Neural progenitor cell (in vitro differentiated cells): ENCODE measurements at regions not wholly inside any gene's neighbourhood (a gene's known extent, or its start where the extent isn't known, plus 50 kb on each side); places are given as distances from the start of the nearest gene placed in this dataset.

Experiments used
- DNase-seq: peaks from one replicate; pipeline ENCODE4 v3.0.0-alpha.2; 2016; ENCODE audit warnings: low spot score
- H2AFZ ChIP-seq: fragments of 200-600 bp; sonication (generic); replicated peaks from 2 replicates; pipeline ENCODE4 v1.6.1; 2016; ENCODE audit warnings: antibody characterized with exemption
- H3F3A ChIP-seq: fragments of 200-600 bp; sonication (generic); 2 replicates; pipeline ENCODE4 v1.6.1; 2016; ENCODE audit warnings: antibody characterized with exemption, low read depth
- H3K27ac ChIP-seq: fragments of 200-600 bp; sonication (generic); 2 replicates; pipeline ENCODE4 v1.5.1; 2016; ENCODE audit warnings: mild to moderate bottlenecking
- H3K27me3 ChIP-seq: fragments of 200-600 bp; sonication (generic); 2 replicates; pipeline ENCODE4 v1.6.1; 2016; ENCODE audit warnings: mild to moderate bottlenecking, moderate library complexity
- H3K36me3 ChIP-seq: fragments of 200-600 bp; sonication (generic); 2 replicates; pipeline ENCODE4 v1.5.1; 2016
- H3K4me1 ChIP-seq: fragments of 200-600 bp; sonication (generic); 2 replicates; pipeline ENCODE4 v1.6.1; 2016; ENCODE audit warnings: mixed run types
- H3K4me2 ChIP-seq: fragments of 200-600 bp; sonication (generic); 2 replicates; pipeline ENCODE4 v1.6.1; 2016
- H3K4me3 ChIP-seq: fragments of 200-600 bp; sonication (generic); 2 replicates; pipeline ENCODE4 v1.5.1; 2016
- H3K79me2 ChIP-seq: fragments of 200-600 bp; sonication (generic); 2 replicates; pipeline ENCODE4 v1.6.1; 2016; ENCODE audit warnings: low read depth
- H3K9ac ChIP-seq: fragments of 200-600 bp; sonication (generic); 2 replicates; pipeline ENCODE4 v1.6.1; 2016
- H3K9me3 ChIP-seq: fragments of 200-600 bp; sonication (generic); 2 replicates; pipeline ENCODE4 v1.5.1; 2016; ENCODE audit warnings: low read depth
- H4K20me1 ChIP-seq: fragments of 200-600 bp; sonication (generic); 2 replicates; pipeline ENCODE4 v1.6.1; 2016; ENCODE audit warnings: low read depth
- H3K27ac Mint-ChIP-seq: 3 replicates; pipeline ENCODE4 v1.8.0; 2021; ENCODE audit warnings: mixed read lengths
- H3K27me3 Mint-ChIP-seq: 2 replicates; pipeline ENCODE4 v1.8.0; 2022; ENCODE audit warnings: low read depth, mild to moderate bottlenecking, inconsistent platforms, moderate library complexity, mixed read lengths; ENCODE audit not compliant: insufficient read depth
- H3K36me3 Mint-ChIP-seq: 3 replicates; pipeline ENCODE4 v1.8.0; 2021; ENCODE audit warnings: mixed read lengths
- H3K4me1 Mint-ChIP-seq: 3 replicates; pipeline ENCODE4 v1.8.0; 2021; ENCODE audit warnings: mixed read lengths
- H3K4me3 Mint-ChIP-seq: 3 replicates; pipeline ENCODE4 v1.8.0; 2021; ENCODE audit warnings: mild to moderate bottlenecking, moderate library complexity, mixed read lengths
- H3K9me3 Mint-ChIP-seq: 3 replicates; pipeline ENCODE4 v1.8.0; 2020; ENCODE audit warnings: mixed read lengths
- CTCF ChIP-seq: fragments of 200-600 bp; sonication (generic); IDR thresholded peaks from 2 replicates; pipeline ENCODE4 v1.5.1; 2017; ENCODE audit warnings: antibody characterized with exemption, mild to moderate bottlenecking
- EZH2 ChIP-seq: fragments of 200-600 bp; sonication (generic); IDR thresholded peaks from 2 replicates; pipeline ENCODE4 v1.6.1; 2017; ENCODE audit warnings: antibody characterized with exemption, mild to moderate bottlenecking, moderate library complexity
- EZH2phosphoT487 ChIP-seq: fragments of 200-600 bp; sonication (generic); IDR thresholded peaks from 2 replicates; pipeline ENCODE4 v1.6.1; 2017; ENCODE audit warnings: antibody characterized with exemption

- no peak overlapping the region for H3K27ac Mint-ChIP-seq
- no peak for DNase-seq
Observed at GRCh38 chr13:104111031-104111430, 1044.8 kb upstream of the SLC10A2 start.

GRCh38 chr13:104106705-104107393 lies 1040.6 kb upstream of the SLC10A2 start:
- Histone ChIP-seq H3K4me2 (no peak overlapping the region), H2AFZ (no peak overlapping the region), H4K20me1 (no peaks in the 10 kb centered on the region), H3K9me3 (no peaks in the 10 kb centered on the region), H3K4me3 (no peak overlapping the region), H3K27ac (no peak overlapping the region), H3K79me2 (no peaks in the 10 kb centered on the region), H3K27me3 (no peaks in the 10 kb centered on the region), H3K36me3 (no peaks in the 10 kb centered on the region), H3K9ac (no peak overlapping the region), H3F3A (no peaks in the 10 kb centered on the region), H3K4me1 (no peaks in the 10 kb centered on the region)
- Mint-ChIP-seq H3K36me3 (no peaks in the 10 kb centered on the region), H3K9me3 (peaks cover 12% of the 10 kb centered on the region), H3K4me3 (no peak overlapping the region), H3K27me3 (no peaks in the 10 kb centered on the region), H3K4me1 (no peaks in the 10 kb centered on the region), H3K27ac (no peak overlapping the region)
- TF ChIP-seq EZH2phosphoT487 = no peak
- peak; percentile 9 for TF ChIP-seq CTCF
- DNase-seq = no peak

More at GRCh38 chr13:104111031-104111430, 1044.8 kb upstream of the SLC10A2 start:
- no peak overlapping the region for H3K9ac ChIP-seq
- no peaks in the 10 kb centered on the region for H4K20me1 ChIP-seq
- Mint-ChIP-seq H3K4me1 (no peaks in the 10 kb centered on the region), H3K9me3 (peaks cover 12% of the 10 kb centered on the region), H3K27me3 (no peaks in the 10 kb centered on the region), H3K36me3 (no peaks in the 10 kb centered on the region), H3K4me3 (no peak overlapping the region)
- no peaks in the 10 kb centered on the region for H3K79me2 ChIP-seq
- H2AFZ ChIP-seq = no peak overlapping the region
- no peaks in the 10 kb centered on the region for H3F3A ChIP-seq
- H3K4me1 ChIP-seq = no peaks in the 10 kb centered on the region
- H3K27me3 ChIP-seq = no peaks in the 10 kb centered on the region
- no peaks in the 10 kb centered on the region for H3K36me3 ChIP-seq
- no peak overlapping the region for H3K4me2 ChIP-seq
- no peaks in the 10 kb centered on the region for H3K9me3 ChIP-seq
- H3K4me3 ChIP-seq = no peak overlapping the region
- H3K27ac ChIP-seq = no peak overlapping the region
- TF ChIP-seq CTCF = no peak
- TF ChIP-seq EZH2 = no peak
- TF ChIP-seq EZH2phosphoT487 = no peak

- Mint-ChIP-seq H3K9me3 (peaks cover 12% of the 10 kb centered on the region), H3K27ac (no peak overlapping the region), H3K36me3 (no peaks in the 10 kb centered on the region), H3K4me1 (no peaks in the 10 kb centered on the region), H3K4me3 (no peak overlapping the region), H3K27me3 (no peaks in the 10 kb centered on the region)
- Histone ChIP-seq H3K4me3 (no peak overlapping the region), H2AFZ (no peak overlapping the region), H3K4me2 (no peak overlapping the region), H4K20me1 (no peaks in the 10 kb centered on the region), H3F3A (no peaks in the 10 kb centered on the region), H3K79me2 (no peaks in the 10 kb centered on the region), H3K27ac (no peak overlapping the region), H3K4me1 (no peaks in the 10 kb centered on the region), H3K27me3 (no peaks in the 10 kb centered on the region), H3K36me3 (no peaks in the 10 kb centered on the region), H3K9me3 (no peaks in the 10 kb centered on the region), H3K9ac (no peak overlapping the region)
- TF ChIP-seq CTCF = no peak
- TF ChIP-seq EZH2phosphoT487 = no peak
- TF ChIP-seq EZH2 = no peak
- DNase-seq = no peak
Observed at GRCh38 chr13:104105418-104106355, 1039.5 kb upstream of the SLC10A2 start.
